ENCODE measurements at regions not wholly inside any gene's neighbourhood (a gene's known extent, or its start where the extent isn't known, plus 50 kb on each side); places are given as distances from the start of the nearest gene placed in this dataset.

GRCh38 chr10:118912961-118913600 lies 116.4 kb upstream of the NANOS1 start:
- Mint-ChIP-seq H3K36me3 (no peaks in the 10 kb centered on the region), H3K4me3 (no peak overlapping the region), H3K4me1 (no peaks in the 10 kb centered on the region)

GRCh38 chr10:118913825-118914224 lies 115.7 kb upstream of the NANOS1 start:
- H3K27ac Mint-ChIP-seq = no peak overlapping the region
- H3K4me3 Mint-ChIP-seq = no peak overlapping the region
- DNase-seq = no peak
- H3K36me3 Mint-ChIP-seq = no peaks in the 10 kb centered on the region
- H3K4me1 Mint-ChIP-seq = no peaks in the 10 kb centered on the region
- H3K9me3 Mint-ChIP-seq = no peaks in the 10 kb centered on the region
- H3K27me3 Mint-ChIP-seq = no peaks in the 10 kb centered on the region

More at GRCh38 chr10:118912961-118913600, 116.4 kb upstream of the NANOS1 start:
- no peak for DNase-seq
- H3K27me3 Mint-ChIP-seq = no peaks in the 10 kb centered on the region
- no peak overlapping the region for H3K27ac Mint-ChIP-seq
- no peaks in the 10 kb centered on the region for H3K9me3 Mint-ChIP-seq

GRCh38 chr10:118914629-118915028 lies 114.9 kb upstream of the NANOS1 start:
- H3K27me3 Mint-ChIP-seq = no peaks in the 10 kb centered on the region
- H3K4me3 Mint-ChIP-seq = no peak overlapping the region
- no peak for DNase-seq
- H3K36me3 Mint-ChIP-seq = no peaks in the 10 kb centered on the region
- H3K9me3 Mint-ChIP-seq = no peaks in the 10 kb centered on the region
- H3K27ac Mint-ChIP-seq = no peak overlapping the region
- H3K4me1 Mint-ChIP-seq = no peaks in the 10 kb centered on the region

- Mint-ChIP-seq H3K27ac (no peak overlapping the region), H3K9me3 (no peaks in the 10 kb centered on the region), H3K27me3 (no peaks in the 10 kb centered on the region), H3K4me3 (no peak overlapping the region), H3K4me1 (no peaks in the 10 kb centered on the region), H3K36me3 (no peaks in the 10 kb centered on the region)
- DNase-seq = no peak
Observed at GRCh38 chr10:118915161-118915560, 114.4 kb upstream of the NANOS1 start.

GRCh38 chr10:118916777-118917176 lies 112.7 kb upstream of the NANOS1 start:
- Mint-ChIP-seq H3K9me3 (no peaks in the 10 kb centered on the region), H3K4me1 (no peaks in the 10 kb centered on the region), H3K36me3 (no peaks in the 10 kb centered on the region), H3K27me3 (peaks cover 4% of the 10 kb centered on the region), H3K27ac (no peak overlapping the region), H3K4me3 (no peak overlapping the region)
- DNase-seq = no peak

GRCh38 chr10:118917701-118918100 lies 111.8 kb upstream of the NANOS1 start:
- Mint-ChIP-seq H3K36me3 (no peaks in the 10 kb centered on the region), H3K4me3 (no peak overlapping the region), H3K27ac (no peak overlapping the region), H3K9me3 (no peaks in the 10 kb centered on the region), H3K4me1 (no peaks in the 10 kb centered on the region), H3K27me3 (peaks cover 4% of the 10 kb centered on the region)
- DNase-seq = no peak

- Mint-ChIP-seq H3K4me3 (no peak overlapping the region), H3K27me3 (peaks cover 6% of the 10 kb centered on the region), H3K27ac (no peak overlapping the region), H3K9me3 (no peaks in the 10 kb centered on the region), H3K36me3 (no peaks in the 10 kb centered on the region), H3K4me1 (no peaks in the 10 kb centered on the region)
- DNase-seq = no peak
Observed at GRCh38 chr10:118918116-118918515, 111.4 kb upstream of the NANOS1 start.

GRCh38 chr10:118918587-118918986 lies 110.9 kb upstream of the NANOS1 start:
- no peaks in the 10 kb centered on the region for H3K4me1 Mint-ChIP-seq
- DNase-seq = no peak
- no peaks in the 10 kb centered on the region for H3K36me3 Mint-ChIP-seq
- no peaks in the 10 kb centered on the region for H3K9me3 Mint-ChIP-seq
- H3K27ac Mint-ChIP-seq = no peak overlapping the region
- peaks cover 11% of the 10 kb centered on the region for H3K27me3 Mint-ChIP-seq
- H3K4me3 Mint-ChIP-seq = no peak overlapping the region

GRCh38 chr10:118920206-118920605 lies 109.3 kb upstream of the NANOS1 start:
- H3K36me3 Mint-ChIP-seq = no peaks in the 10 kb centered on the region
- DNase-seq = no peak
- H3K4me3 Mint-ChIP-seq = no peak overlapping the region
- H3K27me3 Mint-ChIP-seq = peaks cover 13% of the 10 kb centered on the region
- no peaks in the 10 kb centered on the region for H3K4me1 Mint-ChIP-seq
- H3K9me3 Mint-ChIP-seq = no peaks in the 10 kb centered on the region
- H3K27ac Mint-ChIP-seq = no peak overlapping the region

- no peaks in the 10 kb centered on the region for H3K36me3 Mint-ChIP-seq
- H3K4me1 Mint-ChIP-seq = no peaks in the 10 kb centered on the region
- peaks cover 22% of the 10 kb centered on the region for H3K27me3 Mint-ChIP-seq
- H3K4me3 Mint-ChIP-seq = no peak overlapping the region
- no peak for DNase-seq
- H3K9me3 Mint-ChIP-seq = no peaks in the 10 kb centered on the region
- no peak overlapping the region for H3K27ac Mint-ChIP-seq
Observed at GRCh38 chr10:118922226-118922625, 107.3 kb upstream of the NANOS1 start.

- peaks cover 22% of the 10 kb centered on the region for H3K27me3 Mint-ChIP-seq
Observed at GRCh38 chr10:118922972-118923371, 106.5 kb upstream of the NANOS1 start.

GRCh38 chr10:118924493-118924892 lies 105.0 kb upstream of the NANOS1 start:
- no peak overlapping the region for H3K27ac Mint-ChIP-seq
- no peak for DNase-seq
- H3K4me1 Mint-ChIP-seq = no peaks in the 10 kb centered on the region
- H3K36me3 Mint-ChIP-seq = no peaks in the 10 kb centered on the region
- peaks cover 22% of the 10 kb centered on the region for H3K27me3 Mint-ChIP-seq
- H3K4me3 Mint-ChIP-seq = no peak overlapping the region
- H3K9me3 Mint-ChIP-seq = peaks cover 6% of the 10 kb centered on the region

More at GRCh38 chr10:118922972-118923371, 106.5 kb upstream of the NANOS1 start:
- H3K27ac Mint-ChIP-seq = no peak overlapping the region
- no peak overlapping the region for H3K4me3 Mint-ChIP-seq
- no peak for DNase-seq
- no peaks in the 10 kb centered on the region for H3K36me3 Mint-ChIP-seq
- H3K9me3 Mint-ChIP-seq = no peaks in the 10 kb centered on the region
- H3K4me1 Mint-ChIP-seq = no peaks in the 10 kb centered on the region

- H3K27me3 Mint-ChIP-seq = peaks cover 19% of the 10 kb centered on the region
- DNase-seq = no peak
- H3K9me3 Mint-ChIP-seq = peaks cover 10% of the 10 kb centered on the region
- no peak overlapping the region for H3K27ac Mint-ChIP-seq
- H3K4me1 Mint-ChIP-seq = peaks cover 2% of the 10 kb centered on the region
- no peak overlapping the region for H3K4me3 Mint-ChIP-seq
- H3K36me3 Mint-ChIP-seq = no peaks in the 10 kb centered on the region
Observed at GRCh38 chr10:118925404-118926071, 104.0 kb upstream of the NANOS1 start.

- no peak overlapping the region for H3K4me3 Mint-ChIP-seq
- no peak for DNase-seq
- H3K36me3 Mint-ChIP-seq = no peaks in the 10 kb centered on the region
- H3K27ac Mint-ChIP-seq = no peak overlapping the region
- H3K9me3 Mint-ChIP-seq = peaks cover 15% of the 10 kb centered on the region
- H3K4me1 Mint-ChIP-seq = peaks cover 2% of the 10 kb centered on the region
- H3K27me3 Mint-ChIP-seq = peaks cover 18% of the 10 kb centered on the region
Observed at GRCh38 chr10:118926072-118926417, 103.5 kb upstream of the NANOS1 start.

- peaks cover 16% of the 10 kb centered on the region for H3K9me3 Mint-ChIP-seq
- H3K27ac Mint-ChIP-seq = no peak overlapping the region
- H3K36me3 Mint-ChIP-seq = no peaks in the 10 kb centered on the region
- no peak overlapping the region for H3K4me3 Mint-ChIP-seq
- no peak for DNase-seq
- H3K27me3 Mint-ChIP-seq = peaks cover 18% of the 10 kb centered on the region
- H3K4me1 Mint-ChIP-seq = peaks cover 2% of the 10 kb centered on the region
Observed at GRCh38 chr10:118926441-118926840, 103.1 kb upstream of the NANOS1 start.

GRCh38 chr10:118926903-118927302 lies 102.6 kb upstream of the NANOS1 start:
- Mint-ChIP-seq H3K27ac (no peak overlapping the region), H3K27me3 (peaks cover 18% of the 10 kb centered on the region), H3K9me3 (peaks cover 20% of the 10 kb centered on the region), H3K36me3 (no peaks in the 10 kb centered on the region), H3K4me1 (peaks cover 2% of the 10 kb centered on the region), H3K4me3 (no peak overlapping the region)
- no peak for DNase-seq
